ENCODE measurements at regions not wholly inside any gene's neighbourhood (a gene's known extent, or its start where the extent isn't known, plus 50 kb on each side); places are given as distances from the start of the nearest gene placed in this dataset.
A peak's percentile ranks its signal among the peaks of the same experiment; 100 is the strongest.

DNA sequence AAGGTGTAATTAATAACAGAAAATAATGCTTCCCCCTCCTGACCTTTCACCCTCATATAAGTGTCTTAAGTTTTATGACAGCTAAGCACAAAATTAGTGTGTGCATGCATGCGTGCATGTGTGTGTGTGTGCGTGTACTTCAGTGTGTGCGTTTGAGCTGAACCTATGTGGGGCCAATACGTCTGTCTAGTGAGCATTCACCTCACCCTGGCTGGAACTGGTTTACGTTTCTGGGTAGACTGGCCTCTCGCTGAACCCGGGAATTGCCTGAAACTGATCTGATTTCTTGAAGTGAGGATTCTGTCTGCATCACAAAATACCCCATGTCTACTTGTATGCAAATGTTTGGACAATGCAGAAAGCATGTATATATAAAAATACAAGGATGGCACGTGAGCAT, 68.2 kb upstream of the TBX3 start:
- Mint-ChIP-seq H3K9me3 (peaks cover 0 to 4% (median 0%) of the 10 kb centered on the region in 7 donors), H3K36me3 (no peaks in the 10 kb centered on the region), H3K4me3 (no peak overlapping the region), H3K27me3 (ENCODE audit: low read depth in 3 of 3) (peaks cover 2 to 13% (median 9%) of the 10 kb centered on the region in 3 donors), H3K4me1 (peaks cover under 1% of the 10 kb centered on the region), H3K27ac (no peak overlapping the region)
- H3K36me3 ChIP-seq (replicated peaks in 1 of 2; ENCODE audit: control insufficient read depth in 1 of 2, insufficient read depth in 2 of 2, low read length in 2 of 2) = no peaks in the 10 kb centered on the region
- TF ChIP-seq, protein P1, sequence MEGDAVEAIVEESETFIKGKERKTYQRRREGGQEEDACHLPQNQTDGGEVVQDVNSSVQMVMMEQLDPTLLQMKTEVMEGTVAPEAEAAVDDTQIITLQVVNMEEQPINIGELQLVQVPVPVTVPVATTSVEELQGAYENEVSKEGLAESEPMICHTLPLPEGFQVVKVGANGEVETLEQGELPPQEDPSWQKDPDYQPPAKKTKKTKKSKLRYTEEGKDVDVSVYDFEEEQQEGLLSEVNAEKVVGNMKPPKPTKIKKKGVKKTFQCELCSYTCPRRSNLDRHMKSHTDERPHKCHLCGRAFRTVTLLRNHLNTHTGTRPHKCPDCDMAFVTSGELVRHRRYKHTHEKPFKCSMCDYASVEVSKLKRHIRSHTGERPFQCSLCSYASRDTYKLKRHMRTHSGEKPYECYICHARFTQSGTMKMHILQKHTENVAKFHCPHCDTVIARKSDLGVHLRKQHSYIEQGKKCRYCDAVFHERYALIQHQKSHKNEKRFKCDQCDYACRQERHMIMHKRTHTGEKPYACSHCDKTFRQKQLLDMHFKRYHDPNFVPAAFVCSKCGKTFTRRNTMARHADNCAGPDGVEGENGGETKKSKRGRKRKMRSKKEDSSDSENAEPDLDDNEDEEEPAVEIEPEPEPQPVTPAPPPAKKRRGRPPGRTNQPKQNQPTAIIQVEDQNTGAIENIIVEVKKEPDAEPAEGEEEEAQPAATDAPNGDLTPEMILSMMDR (IDR thresholded peaks at IDR 0.05) = no peak
- H3K27me3 ChIP-seq (ENCODE audit: control insufficient read depth in 2 of 2, insufficient read depth in 2 of 2, low read length in 2 of 2) = no peaks in the 10 kb centered on the region
- H3K9me3 ChIP-seq (replicated peaks in 1 of 2; ENCODE audit: control insufficient read depth in 1 of 2, insufficient read depth in 1 of 2, low read length in 2 of 2) = no peaks in the 10 kb centered on the region
- 96% methylated on average over 5 of the region's 8 CpGs for WGBS (ENCODE audit: insufficient coverage)
- H3K79me2 ChIP-seq (ENCODE audit: insufficient read depth, low read length) = no peaks in the 10 kb centered on the region
- H3K27ac ChIP-seq (ENCODE audit: low read depth in 1 of 2, low read length in 2 of 2) = no peak overlapping the region
- intact Hi-C loops (cut with micrococcal nuclease) = no loop called here
- no peaks in the 10 kb centered on the region for H4K20me1 ChIP-seq (ENCODE audit: insufficient read depth, low read length)
- DNase-seq = no peak
- no peak overlapping the region for H2AFZ ChIP-seq (ENCODE audit: insufficient read depth, low read depth, low read length, poor library complexity, severe bottlenecking)
- no peak overlapping the region for H3K4me2 ChIP-seq (replicated peaks; ENCODE audit: extremely low read depth, low read length, poor library complexity, severe bottlenecking)
- peaks cover 0 to 6% of the 10 kb centered on the region in 2 donors for H3K4me1 ChIP-seq (ENCODE audit: control insufficient read depth in 1 of 2, insufficient read depth in 2 of 2, low read length in 2 of 2)
- H3K4me3 ChIP-seq (replicated peaks in 1 of 3; ENCODE audit: low read depth in 2 of 3, low read length in 3 of 3) = no peak overlapping the region
- no peak overlapping the region for H3K9ac ChIP-seq (ENCODE audit: insufficient read depth, low read length, poor library complexity, severe bottlenecking)

DNA sequence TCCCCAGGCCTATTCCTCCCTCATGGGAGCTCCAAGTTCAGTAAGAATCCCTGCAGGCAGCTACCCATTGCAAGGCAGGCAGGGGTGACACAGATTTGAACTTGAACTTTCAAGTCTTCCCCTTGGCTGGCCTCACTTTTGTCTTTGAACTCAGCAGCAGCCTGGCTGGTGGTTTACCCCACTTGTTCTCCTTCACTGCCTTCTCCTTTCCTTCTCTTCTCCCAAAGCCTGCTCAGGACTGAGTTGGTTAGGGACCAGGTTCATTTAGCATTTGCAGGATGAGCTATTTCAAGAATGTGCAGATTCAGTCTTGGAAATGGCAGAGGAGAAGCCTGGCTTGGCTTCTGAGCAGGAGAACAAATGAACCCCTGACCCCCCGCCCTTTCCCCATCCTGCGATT, 67.7 kb upstream of the TBX3 start:
- H3K4me2 ChIP-seq (replicated peaks; ENCODE audit: extremely low read depth, low read length, poor library complexity, severe bottlenecking) = no peak overlapping the region
- TF ChIP-seq, protein P1 (IDR thresholded peaks at IDR 0.05) = no peak
- H3K27me3 ChIP-seq (ENCODE audit: control insufficient read depth in 2 of 2, insufficient read depth in 2 of 2, low read length in 2 of 2) = no peaks in the 10 kb centered on the region
- Mint-ChIP-seq H3K36me3 (no peaks in the 10 kb centered on the region), H3K4me3 (no peak overlapping the region), H3K4me1 (peaks cover 5% of the 10 kb centered on the region), H3K27me3 (ENCODE audit: low read depth in 3 of 3) (peaks cover 2 to 12% (median 8%) of the 10 kb centered on the region in 3 donors), H3K9me3 (peaks cover 0 to 4% (median 0%) of the 10 kb centered on the region in 7 donors), H3K27ac (peak overlapping the region in 1 of 7 donors; percentile 15)
- H3K27ac ChIP-seq (ENCODE audit: low read depth in 1 of 2, low read length in 2 of 2) = no peak overlapping the region
- no peak for DNase-seq
- no peaks in the 10 kb centered on the region for H4K20me1 ChIP-seq (ENCODE audit: insufficient read depth, low read length)
- no peak overlapping the region for H2AFZ ChIP-seq (ENCODE audit: insufficient read depth, low read depth, low read length, poor library complexity, severe bottlenecking)
- no CpG with 5 or more reads among the region's 2 CpGs for WGBS (ENCODE audit: insufficient coverage)
- no peak overlapping the region for H3K9ac ChIP-seq (ENCODE audit: insufficient read depth, low read length, poor library complexity, severe bottlenecking)
- H3K4me3 ChIP-seq (replicated peaks in 1 of 3; ENCODE audit: low read depth in 2 of 3, low read length in 3 of 3) = no peak overlapping the region
- no peaks in the 10 kb centered on the region for H3K9me3 ChIP-seq (replicated peaks in 1 of 2; ENCODE audit: control insufficient read depth in 1 of 2, insufficient read depth in 1 of 2, low read length in 2 of 2)
- intact Hi-C loops (cut with micrococcal nuclease) = no loop called here
- no peaks in the 10 kb centered on the region for H3K79me2 ChIP-seq (ENCODE audit: insufficient read depth, low read length)
- H3K36me3 ChIP-seq (replicated peaks in 1 of 2; ENCODE audit: control insufficient read depth in 1 of 2, insufficient read depth in 2 of 2, low read length in 2 of 2) = no peaks in the 10 kb centered on the region
- H3K4me1 ChIP-seq (ENCODE audit: control insufficient read depth in 1 of 2, insufficient read depth in 2 of 2, low read length in 2 of 2) = peaks cover 0 to 11% of the 10 kb centered on the region in 2 donors
